ENCODE measurements at regions not wholly inside any gene's neighbourhood (a gene's known extent, or its start where the extent isn't known, plus 50 kb on each side); places are given as distances from the start of the nearest gene placed in this dataset.

DNA sequence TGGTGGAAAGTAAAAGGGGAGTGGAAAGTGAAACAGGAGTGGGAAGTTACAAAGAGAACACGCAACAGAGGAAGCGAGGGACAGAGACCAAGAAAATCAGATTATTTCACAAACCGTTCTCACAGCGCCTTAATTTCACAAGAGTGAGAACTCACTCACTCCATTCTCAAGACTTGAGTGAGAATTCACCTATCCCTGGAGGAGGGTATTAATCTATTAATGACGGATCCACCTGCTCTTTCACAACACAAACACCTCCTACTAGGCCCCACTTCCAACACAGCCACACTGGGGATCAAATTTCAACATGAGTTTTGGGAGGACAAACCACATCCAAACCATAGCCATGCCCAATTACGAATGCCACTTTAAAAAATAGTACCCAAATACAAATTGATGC lies 297.6 kb downstream of the GPAM start:
- Histone ChIP-seq H3K23ac (ENCODE audit: insufficient read length, low read depth, low read length) (no peak overlapping the region), H3K27me3 (ENCODE audit: insufficient read depth, low read length) (no peaks in the 10 kb centered on the region), H2AK5ac (ENCODE audit: insufficient read length, low read length) (no peak overlapping the region), H2BK20ac (ENCODE audit: low read depth, low read length, poor library complexity, severe bottlenecking) (no peak overlapping the region), H4K20me1 (ENCODE audit: control insufficient read depth, insufficient read depth, insufficient read length) (no peaks in the 10 kb centered on the region), H2BK12ac (ENCODE audit: insufficient read length, low read depth, low read length) (no peak overlapping the region), H3K56ac (ENCODE audit: insufficient read length, low read depth, low read length) (no peak overlapping the region), H2AFZ (ENCODE audit: low read length) (no peak overlapping the region), H3K4me1 (ENCODE audit: insufficient read depth, low read length) (peaks cover 6% of the 10 kb centered on the region; the same call in 1 of the 2 replicates), H3K18ac (ENCODE audit: insufficient read length, low read depth, low read length) (no peak overlapping the region), H3K79me1 (ENCODE audit: insufficient read depth, low read depth, low read length, poor library complexity, severe bottlenecking) (no peaks in the 10 kb centered on the region), H3T11ph (ENCODE audit: low read length) (no peak overlapping the region), H2BK15ac (ENCODE audit: low read depth, low read length) (no peak overlapping the region), H3K9ac (ENCODE audit: extremely low read depth, insufficient read length, low read length) (no peak overlapping the region), H3K27ac (ENCODE audit: insufficient read length, low read depth, low read length) (no peak overlapping the region), H3K79me2 (ENCODE audit: insufficient read depth, low read length) (no peaks in the 10 kb centered on the region), H3K9me3 (ENCODE audit: control insufficient read depth, low read depth, low read length) (no peaks in the 10 kb centered on the region), H3K4ac (ENCODE audit: low read depth, low read length) (no peak overlapping the region), H4K8ac (replicated peaks; ENCODE audit: insufficient read length, low read depth, low read length) (no peak overlapping the region), H3K23me2 (ENCODE audit: insufficient read length, low read depth, low read length, poor library complexity, severe bottlenecking) (no peaks in the 10 kb centered on the region), H4K91ac (ENCODE audit: insufficient read length, low read depth, low read length) (no peak overlapping the region), H2BK120ac (ENCODE audit: low read depth, low read length, poor library complexity, severe bottlenecking) (no peak overlapping the region), H4K5ac (ENCODE audit: insufficient read length, low read depth, low read length) (no peak overlapping the region), H2BK5ac (ENCODE audit: insufficient read length, low read length) (no peak overlapping the region), H3K4me2 (ENCODE audit: insufficient read depth, insufficient read length, low read length) (no peak overlapping the region), H3K14ac (ENCODE audit: insufficient read depth, low read length) (no peak overlapping the region)
- H3K27ac Mint-ChIP-seq, result no peak overlapping the region
- peaks cover 15 to 23% (median 19%) of the 10 kb centered on the region in 3 experiments for H3K36me3 Mint-ChIP-seq (ENCODE audit: insufficient read depth in 1 of 3, low read depth in 3 of 3)
- DNase-seq, result no peak
- no peak overlapping the region; a peak in 1 of 5 replicates for H3K4me3 Mint-ChIP-seq
- peaks cover 20 to 28% of the 10 kb centered on the region in 2 experiments for H3K9me3 Mint-ChIP-seq
- H3K27me3 Mint-ChIP-seq (ENCODE audit: low read depth), result peaks cover 2% of the 10 kb centered on the region; the same call in 1 of the 2 replicates
- TF ChIP-seq CTCF (conservative IDR thresholded peaks at IDR 0.05), result no peak
- H3K4me1 Mint-ChIP-seq, result peaks cover 9 to 12% of the 10 kb centered on the region in 2 experiments
- no CpG with 5 or more reads among the region's 6 CpGs for WGBS (ENCODE audit: extremely low coverage, insufficient read length, low lambda C conversion rate)
